HEK293 (cell line): ENCODE measurements at regions not wholly inside any gene's neighbourhood (a gene's known extent, or its start where the extent isn't known, plus 50 kb on each side); places are given as distances from the start of the nearest gene placed in this dataset.

Experiments used
- CTCF ChIA-PET: fragments of 350-600 bp; formaldehyde crosslinking; extraction: SDS; loops from one replicate; lab custom pipeline; 2021; ENCODE audit warnings: antibody characterized with exemption; lab: Yijun Ruan, JAX
- POLR2A ChIA-PET: fragments of 300-600 bp; formaldehyde crosslinking; extraction: SDS; loops from one replicate; lab custom pipeline; 2020; ENCODE audit warnings: antibody characterized with exemption, inconsistent platforms; lab: Yijun Ruan, JAX
- H3K27ac ChIP-seq: fragments of 200-500 bp; sonication (Bioruptor generic); 2 replicates; pipeline ENCODE4 v1.5.1; 2014; ENCODE audit warnings: low read depth, low read length, control low read depth, inconsistent platforms; ENCODE audit errors: extremely low read depth
- H3K36me3 ChIP-seq, 2 experiments: fragments of 200-500 bp in 1 of 2; sonication (Bioruptor generic) in 1 of 2; 1 replicate in 1 of 2; 2 replicates in 1 of 2; pipeline ENCODE4 v1.5.1; 2014 to 2017; ENCODE audit warnings: inconsistent platforms in 2 of 2, low read length in 2 of 2; ENCODE audit not compliant: control insufficient read depth in 2 of 2, insufficient read depth in 1 of 2
- H3K4me1 ChIP-seq: fragments of 200-500 bp; sonication (Bioruptor generic); 2 replicates; pipeline ENCODE4 v1.5.1; 2014; ENCODE audit warnings: mild to moderate bottlenecking, low read length, inconsistent platforms; ENCODE audit not compliant: control insufficient read depth, insufficient read depth
- H3K4me3 ChIP-seq: 2 replicates; pipeline ENCODE4 v1.5.1; 2011; ENCODE audit warnings: low read depth, mild to moderate bottlenecking, control low read depth, low read length, moderate library complexity
- H3K9me3 ChIP-seq: fragments of 200-500 bp; sonication (Bioruptor generic); 2 replicates; pipeline ENCODE4 v1.5.1; 2014; ENCODE audit warnings: low read depth, low read length, inconsistent platforms; ENCODE audit not compliant: control insufficient read depth, insufficient read depth
- BCL6B ChIP-seq: fragments of 450-650 bp; formaldehyde crosslinking; IDR thresholded peaks from 2 replicates; pipeline ENCODE4 v1.5.1; 2017; ENCODE audit warnings: missing biosample characterization, missing genetic modification characterization
- CTCF ChIP-seq: fragments of 450-650 bp; formaldehyde crosslinking; IDR thresholded peaks from 2 replicates; pipeline ENCODE4 v1.5.1; 2016; ENCODE audit warnings: missing biosample characterization, missing genetic modification characterization
- GLI4 ChIP-seq: fragments of 450-650 bp; formaldehyde crosslinking; IDR thresholded peaks from 2 replicates; pipeline ENCODE4 v1.5.1; 2016; ENCODE audit warnings: missing biosample characterization, missing genetic modification characterization
- KLF8 ChIP-seq: fragments of 450-650 bp; formaldehyde crosslinking; IDR thresholded peaks from 2 replicates; pipeline ENCODE4 v1.5.1; 2016; ENCODE audit warnings: missing biosample characterization, missing genetic modification characterization
- SP7 ChIP-seq: fragments of 450-650 bp; formaldehyde crosslinking; IDR thresholded peaks from 2 replicates; pipeline ENCODE4 v1.5.1; 2016; ENCODE audit warnings: missing biosample characterization, missing genetic modification characterization
- ZBTB1 ChIP-seq: fragments of 450-650 bp; formaldehyde crosslinking; IDR thresholded peaks from 2 replicates; pipeline ENCODE4 v1.5.1; 2016; ENCODE audit warnings: missing biosample characterization, missing genetic modification characterization
- ZBTB49 ChIP-seq: fragments of 450-650 bp; formaldehyde crosslinking; IDR thresholded peaks from 2 replicates; pipeline ENCODE4 v1.5.1; 2016; ENCODE audit warnings: missing biosample characterization, missing genetic modification characterization, low read depth
- ZBTB8A ChIP-seq: fragments of 450-650 bp; formaldehyde crosslinking; IDR thresholded peaks from 2 replicates; pipeline ENCODE4 v1.5.1; 2016; ENCODE audit warnings: missing biosample characterization, missing genetic modification characterization
- ZFP37 ChIP-seq: fragments of 450-650 bp; formaldehyde crosslinking; IDR thresholded peaks from 2 replicates; pipeline ENCODE4 v1.5.1; 2016; ENCODE audit warnings: missing biosample characterization, missing genetic modification characterization
- ZFP41 ChIP-seq: fragments of 450-650 bp; formaldehyde crosslinking; IDR thresholded peaks from 2 replicates; pipeline ENCODE4 v1.5.1; 2016; ENCODE audit warnings: missing biosample characterization, missing genetic modification characterization, borderline replicate concordance
- ZNF132 ChIP-seq: fragments of 450-650 bp; formaldehyde crosslinking; IDR thresholded peaks from 2 replicates; pipeline ENCODE4 v1.5.1; 2017; ENCODE audit warnings: missing biosample characterization, missing genetic modification characterization, borderline replicate concordance
- ZNF155 ChIP-seq: fragments of 450-650 bp; formaldehyde crosslinking; IDR thresholded peaks from 2 replicates; pipeline ENCODE4 v1.5.1; 2016; ENCODE audit warnings: missing biosample characterization, missing genetic modification characterization
- ZNF157 ChIP-seq: fragments of 450-650 bp; formaldehyde crosslinking; IDR thresholded peaks from 2 replicates; pipeline ENCODE4 v1.5.1; 2016; ENCODE audit warnings: missing biosample characterization, missing genetic modification characterization
- ZNF274 ChIP-seq, 2 experiments: fragments of 200-500 bp in 1 of 2; fragments of 450-650 bp in 1 of 2; sonication (Bioruptor generic) in 1 of 2; formaldehyde crosslinking in 1 of 2; IDR thresholded peaks; 2 replicates each; pipeline versions ENCODE4 v1.5.1 to v1.6.1; 2014 to 2016; ENCODE audit warnings: borderline replicate concordance in 1 of 2, inconsistent platforms in 1 of 2, low read length in 1 of 2, missing biosample characterization in 1 of 2, missing genetic modification characterization in 1 of 2
- ZNF350 ChIP-seq: fragments of 450-650 bp; formaldehyde crosslinking; IDR thresholded peaks from 2 replicates; pipeline ENCODE4 v1.5.0; 2017; ENCODE audit warnings: missing biosample characterization, mild to moderate bottlenecking, missing genetic modification characterization
- ZNF394 ChIP-seq: fragments of 450-650 bp; formaldehyde crosslinking; IDR thresholded peaks from 2 replicates; pipeline ENCODE4 v1.5.1; 2016; ENCODE audit warnings: missing biosample characterization, missing genetic modification characterization, mild to moderate bottlenecking, moderate library complexity, borderline replicate concordance
- ZNF521 ChIP-seq: fragments of 450-650 bp; formaldehyde crosslinking; IDR thresholded peaks from 2 replicates; pipeline ENCODE4 v1.5.1; 2017; ENCODE audit warnings: missing biosample characterization, mild to moderate bottlenecking, missing genetic modification characterization
- ZNF580 ChIP-seq: fragments of 450-650 bp; formaldehyde crosslinking; IDR thresholded peaks from 2 replicates; pipeline ENCODE4 v1.5.1; 2016; ENCODE audit warnings: missing biosample characterization, missing genetic modification characterization
- ZNF664 ChIP-seq: fragments of 450-650 bp; formaldehyde crosslinking; IDR thresholded peaks from 2 replicates; pipeline ENCODE4 v1.5.1; 2016; ENCODE audit warnings: missing biosample characterization, missing genetic modification characterization
- ZNF677 ChIP-seq: fragments of 450-650 bp; IDR thresholded peaks from 2 replicates; pipeline ENCODE4 v1.5.0; 2018; ENCODE audit warnings: missing biosample characterization, mild to moderate bottlenecking, missing genetic modification characterization, moderate library complexity
- ZNF707 ChIP-seq: fragments of 450-650 bp; formaldehyde crosslinking; IDR thresholded peaks from 2 replicates; pipeline ENCODE4 v1.5.1; 2016; ENCODE audit warnings: missing biosample characterization, missing genetic modification characterization
- ZNF747 ChIP-seq: fragments of 450-650 bp; formaldehyde crosslinking; IDR thresholded peaks from 2 replicates; pipeline ENCODE4 v1.5.1; 2016; ENCODE audit warnings: missing biosample characterization, missing genetic modification characterization
- ZSCAN5A ChIP-seq: fragments of 450-650 bp; formaldehyde crosslinking; IDR thresholded peaks from 2 replicates; pipeline ENCODE4 v1.5.1; 2016; ENCODE audit warnings: missing biosample characterization, missing genetic modification characterization

GRCh38 chr21:18542081-18542480, 138.5 kb upstream of the TMPRSS15 start:
- H3K4me3 ChIP-seq: no peak overlapping the region
- H3K4me1 ChIP-seq: no peaks in the 10 kb centered on the region
- H3K9me3 ChIP-seq: no peaks in the 10 kb centered on the region
- ChIA-PET POLR2A (no interaction called here), CTCF (no interaction called here)
- no peak for TF ChIP-seq ZFP41 (tag by site-specific recombination)
- no peak for TF ChIP-seq ZNF747 (tag by site-specific recombination)
- TF ChIP-seq ZNF677 (tag by site-specific recombination): no peak
- TF ChIP-seq SP7 (tag by site-specific recombination): no peak
- no peak for TF ChIP-seq CTCF
- TF ChIP-seq ZBTB1 (tag by site-specific recombination): no peak
- no peak for TF ChIP-seq ZNF274 (IDR thresholded peaks at IDR 0.05; ENCODE audit: low read length)
- TF ChIP-seq ZNF274 (tag by site-specific recombination; IDR thresholded peaks at IDR 0.05; ENCODE audit: borderline replicate concordance): no peak
- no peak for TF ChIP-seq KLF8 (tag by site-specific recombination)
- TF ChIP-seq ZNF394 (tag by site-specific recombination): no peak
- no peak for TF ChIP-seq ZNF521 (tag by site-specific recombination)
- no peak for TF ChIP-seq ZBTB8A
- TF ChIP-seq ZNF664: no peak
- TF ChIP-seq BCL6B (tag by site-specific recombination): no peak
- no peak for TF ChIP-seq ZNF132 (tag by site-specific recombination)
- TF ChIP-seq GLI4 (tag by site-specific recombination): no peak
- no peak for TF ChIP-seq ZBTB49 (tag by site-specific recombination)
- TF ChIP-seq ZNF580 (tag by site-specific recombination): no peak
- TF ChIP-seq ZFP37 (tag by site-specific recombination): no peak
- TF ChIP-seq ZNF157 (tag by site-specific recombination): no peak
- no peaks in the 10 kb centered on the region for H3K36me3 ChIP-seq
- no peak overlapping the region for H3K27ac ChIP-seq

- ChIA-PET POLR2A (no interaction called here), CTCF (interaction anchor here (0.7 kb wide), 1 partner anchor 818 kb away, joined by 8 read pairs; no protein-coding TSS in a partner anchor)
- TF ChIP-seq ZSCAN5A (tag by site-specific recombination): no peak
- no peak for TF ChIP-seq ZNF155
- no peak for TF ChIP-seq ZNF350
- no peak for TF ChIP-seq ZNF707 (tag by site-specific recombination)
- Histone ChIP-seq H3K36me3 (no peaks in the 10 kb centered on the region), H3K9me3 (no peaks in the 10 kb centered on the region), H3K4me3 (no peak overlapping the region), H3K27ac (no peak overlapping the region), H3K4me1 (no peaks in the 10 kb centered on the region)
Observed at GRCh38 chr21:18545908-18546307, 142.3 kb upstream of the TMPRSS15 start.
